ENCODE measurements at regions not wholly inside any gene's neighbourhood (a gene's known extent, or its start where the extent isn't known, plus 50 kb on each side); places are given as distances from the start of the nearest gene placed in this dataset.

GRCh38 chr10:91705948-91706670, 73.2 kb upstream of the PPP1R3C start:
- TF ChIP-seq CTCF (IDR thresholded peaks at IDR 0.05; ENCODE audit: low read depth, low read length), result no peak
- H3K4me3 ChIP-seq (ENCODE audit: low read depth, low read length), result no peak overlapping the region

GRCh38 chr10:91702620-91703019, 69.7 kb upstream of the PPP1R3C start:
- Histone ChIP-seq H3K27me3 (ENCODE audit: control insufficient read depth, insufficient read depth, low read length) (no peaks in the 10 kb centered on the region), H3K4me3 (ENCODE audit: low read depth, low read length) (no peak overlapping the region), H3K27ac (ENCODE audit: low read depth, low read length) (no peak overlapping the region), H3K9me3 (ENCODE audit: control insufficient read depth, insufficient read depth, low read length) (no peaks in the 10 kb centered on the region; the same call in 1 of the 2 replicates)
- ChIA-PET CTCF (no interaction called here), POLR2A (no interaction called here)
- no peak for TF ChIP-seq CTCF (IDR thresholded peaks at IDR 0.05; ENCODE audit: low read depth, low read length)
- no peak for DNase-seq (ENCODE audit: low read depth, low spot score)

More at GRCh38 chr10:91705948-91706670, 73.2 kb upstream of the PPP1R3C start:
- no peaks in the 10 kb centered on the region for H3K9me3 ChIP-seq (ENCODE audit: control insufficient read depth, insufficient read depth, low read length)
- ChIA-PET POLR2A (no interaction called here), CTCF (no interaction called here)
- H3K27me3 ChIP-seq (ENCODE audit: control insufficient read depth, insufficient read depth, low read length), result no peaks in the 10 kb centered on the region
- no peak for DNase-seq (ENCODE audit: low read depth, low spot score)
- H3K27ac ChIP-seq (ENCODE audit: low read depth, low read length), result no peak overlapping the region

- H3K27me3 ChIP-seq (ENCODE audit: control insufficient read depth, insufficient read depth, low read length), result no peaks in the 10 kb centered on the region
- CTCF ChIA-PET, result interaction anchor here (1.0 kb wide), 1 partner anchor 65 kb away, joined by 3 read pairs; no protein-coding TSS in a partner anchor
- H3K4me3 ChIP-seq (ENCODE audit: low read depth, low read length), result no peak overlapping the region
- no peak overlapping the region for H3K27ac ChIP-seq (ENCODE audit: low read depth, low read length)
- POLR2A ChIA-PET, result no interaction called here
- DNase-seq (ENCODE audit: low read depth, low spot score), result peak; percentile 15
- H3K9me3 ChIP-seq (ENCODE audit: control insufficient read depth, insufficient read depth, low read length), result no peaks in the 10 kb centered on the region; the same call in 1 of the 2 replicates
- TF ChIP-seq CTCF (IDR thresholded peaks at IDR 0.05; ENCODE audit: low read depth, low read length), result no peak
Observed at GRCh38 chr10:91700788-91701444, 68.0 kb upstream of the PPP1R3C start.

GRCh38 chr10:91700273-91700672, 67.4 kb upstream of the PPP1R3C start:
- H3K27me3 ChIP-seq (ENCODE audit: control insufficient read depth, insufficient read depth, low read length), result no peaks in the 10 kb centered on the region
- CTCF ChIA-PET, result interaction anchor here (1.0 kb wide), 1 partner anchor 64 kb away, joined by 3 read pairs; no protein-coding TSS in a partner anchor
- TF ChIP-seq CTCF (IDR thresholded peaks at IDR 0.05; ENCODE audit: low read depth, low read length), result no peak

GRCh38 chr10:91698258-91698657, 65.4 kb upstream of the PPP1R3C start:
- Histone ChIP-seq H3K4me3 (ENCODE audit: low read depth, low read length) (no peak overlapping the region), H3K27ac (ENCODE audit: low read depth, low read length) (no peak overlapping the region), H3K27me3 (ENCODE audit: control insufficient read depth, insufficient read depth, low read length) (no peaks in the 10 kb centered on the region), H3K9me3 (ENCODE audit: control insufficient read depth, insufficient read depth, low read length) (no peaks in the 10 kb centered on the region; the same call in 1 of the 2 replicates)
- ChIA-PET CTCF (no interaction called here), POLR2A (no interaction called here)
- no peak for DNase-seq (ENCODE audit: low read depth, low spot score)
- TF ChIP-seq CTCF (IDR thresholded peaks at IDR 0.05; ENCODE audit: low read depth, low read length), result no peak

More at GRCh38 chr10:91700273-91700672, 67.4 kb upstream of the PPP1R3C start:
- Histone ChIP-seq H3K27ac (ENCODE audit: low read depth, low read length) (no peak overlapping the region), H3K9me3 (ENCODE audit: control insufficient read depth, insufficient read depth, low read length) (no peaks in the 10 kb centered on the region; the same call in 1 of the 2 replicates), H3K4me3 (ENCODE audit: low read depth, low read length) (no peak overlapping the region)
- POLR2A ChIA-PET, result no interaction called here
- DNase-seq (ENCODE audit: low read depth, low spot score), result no peak

Measured in AG04450 (cell line).